ENCODE measurements at regions not wholly inside any gene's neighbourhood (a gene's known extent, or its start where the extent isn't known, plus 50 kb on each side); places are given as distances from the start of the nearest gene placed in this dataset.

DNA sequence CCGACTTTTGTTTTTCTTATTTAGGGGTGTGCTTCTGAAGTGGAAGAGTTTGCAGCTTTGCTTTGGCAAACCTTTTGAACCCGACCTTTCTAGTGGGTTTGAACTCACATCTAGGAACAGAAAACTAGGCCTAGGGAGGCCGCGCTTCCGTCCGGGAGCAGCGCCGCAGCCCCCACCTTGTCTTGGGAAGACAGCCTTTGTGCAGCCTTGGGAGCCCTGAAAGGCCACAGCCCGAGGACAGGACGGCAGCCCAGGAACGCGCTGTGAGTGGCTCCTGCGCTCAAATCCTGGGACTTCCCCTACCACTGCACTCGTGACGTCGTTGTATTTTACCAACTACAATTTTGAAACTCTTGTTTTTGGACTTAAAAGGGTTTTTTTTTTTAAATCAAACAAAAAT is 53.7 kb upstream of the ZNF267 start:
- H3K9ac ChIP-seq (ENCODE audit: low read length) = no peak overlapping the region
- peaks cover 33% of the 10 kb centered on the region for H3K9me3 ChIP-seq (ENCODE audit: control insufficient read depth, insufficient read depth, low read depth, low read length)
- H3K27ac ChIP-seq (ENCODE audit: low read depth, low read length) = no peak overlapping the region
- H3K4me1 ChIP-seq (ENCODE audit: control insufficient read depth, insufficient read depth, low read length) = no peaks in the 10 kb centered on the region
- no peaks in the 10 kb centered on the region for H3K36me3 ChIP-seq (ENCODE audit: control insufficient read depth, insufficient read depth, low read length)
- H3K4me3 ChIP-seq (ENCODE audit: low read depth, low read length) = no peak overlapping the region
- H3K27me3 ChIP-seq (ENCODE audit: control insufficient read depth, insufficient read depth, low read length) = no peaks in the 10 kb centered on the region; the same call in 1 of the 2 replicates

Measured in HUES6 (cell line).